BJ (cell line): ENCODE measurements at regions not wholly inside any gene's neighbourhood (a gene's known extent, or its start where the extent isn't known, plus 50 kb on each side); places are given as distances from the start of the nearest gene placed in this dataset.

Experiments
- CTCF ChIA-PET: fragments of 350-600 bp; formaldehyde crosslinking; extraction: SDS; loops from one replicate; lab custom pipeline; 2021; ENCODE audit warnings: antibody characterized with exemption, inconsistent platforms; lab: Yijun Ruan, JAX
- POLR2A ChIA-PET: fragments of 300-600 bp; sonication (Branson Sonifier 250); formaldehyde crosslinking; extraction: SDS; loops from one replicate; lab custom pipeline; 2021; ENCODE audit warnings: antibody characterized with exemption; lab: Charles Lee
- DNase-seq: peaks from one replicate; pipeline ENCODE4 v3.0.0-alpha.2; 2011; ENCODE audit warnings: low read depth
- H3K27me3 ChIP-seq: 2 replicates; pipeline ENCODE4 v1.6.0; 2011; ENCODE audit warnings: low read length; ENCODE audit not compliant: control insufficient read depth, insufficient read depth
- H3K36me3 ChIP-seq: 2 replicates; pipeline ENCODE4 v1.5.1; 2011; ENCODE audit warnings: low read length; ENCODE audit not compliant: control insufficient read depth, insufficient read depth
- H3K4me3 ChIP-seq: 2 replicates; pipeline ENCODE4 v1.5.1; 2011; ENCODE audit warnings: low read depth, mild to moderate bottlenecking, control low read depth, low read length
- TF ChIP-seq, protein P1 (sequence below): IDR thresholded peaks from 2 replicates; pipeline ENCODE4 v1.5.1; 2011; ENCODE audit warnings: low read depth, mild to moderate bottlenecking, control low read depth, inconsistent platforms, low read length, moderate library complexity; ENCODE audit not compliant: insufficient read depth

DNA sequence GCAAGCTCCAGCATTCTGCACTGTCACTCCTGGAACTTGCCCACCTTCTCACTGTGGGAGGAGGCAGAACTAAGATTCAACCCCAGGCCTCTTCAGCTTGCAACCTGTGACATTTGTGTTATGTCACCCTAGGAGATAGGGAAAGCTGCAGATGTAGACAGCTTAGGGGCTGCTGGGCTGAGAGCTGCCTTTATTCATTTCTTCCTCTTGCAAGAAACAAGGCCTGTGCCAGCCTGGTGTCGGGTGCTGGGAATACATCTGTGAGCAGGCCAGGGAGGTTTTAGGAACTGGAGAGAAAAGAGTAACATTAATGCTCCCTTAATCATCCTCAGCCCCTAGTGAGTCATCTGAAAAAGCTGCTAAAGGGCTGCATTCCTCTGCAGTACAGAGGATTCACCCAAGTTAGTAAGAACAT, 101.8 kb downstream of the FGF18 start:
- no peak overlapping the region for H3K4me3 ChIP-seq
- POLR2A ChIA-PET: interaction anchor here (0.6 kb wide), 1 partner anchor 636 kb away, joined by 3 read pairs; no protein-coding TSS in a partner anchor
- no peaks in the 10 kb centered on the region; the same call in 1 of the 2 replicates for H3K27me3 ChIP-seq
- H3K36me3 ChIP-seq: no peaks in the 10 kb centered on the region
- peak; percentile 82 for DNase-seq
- CTCF ChIA-PET: interaction anchor here (0.9 to 1.2 kb wide), 4 partner anchors 36 to 391 kb away, joined by 4 to 5 read pairs (median 4); no protein-coding TSS in a partner anchor
- TF ChIP-seq, protein P1, sequence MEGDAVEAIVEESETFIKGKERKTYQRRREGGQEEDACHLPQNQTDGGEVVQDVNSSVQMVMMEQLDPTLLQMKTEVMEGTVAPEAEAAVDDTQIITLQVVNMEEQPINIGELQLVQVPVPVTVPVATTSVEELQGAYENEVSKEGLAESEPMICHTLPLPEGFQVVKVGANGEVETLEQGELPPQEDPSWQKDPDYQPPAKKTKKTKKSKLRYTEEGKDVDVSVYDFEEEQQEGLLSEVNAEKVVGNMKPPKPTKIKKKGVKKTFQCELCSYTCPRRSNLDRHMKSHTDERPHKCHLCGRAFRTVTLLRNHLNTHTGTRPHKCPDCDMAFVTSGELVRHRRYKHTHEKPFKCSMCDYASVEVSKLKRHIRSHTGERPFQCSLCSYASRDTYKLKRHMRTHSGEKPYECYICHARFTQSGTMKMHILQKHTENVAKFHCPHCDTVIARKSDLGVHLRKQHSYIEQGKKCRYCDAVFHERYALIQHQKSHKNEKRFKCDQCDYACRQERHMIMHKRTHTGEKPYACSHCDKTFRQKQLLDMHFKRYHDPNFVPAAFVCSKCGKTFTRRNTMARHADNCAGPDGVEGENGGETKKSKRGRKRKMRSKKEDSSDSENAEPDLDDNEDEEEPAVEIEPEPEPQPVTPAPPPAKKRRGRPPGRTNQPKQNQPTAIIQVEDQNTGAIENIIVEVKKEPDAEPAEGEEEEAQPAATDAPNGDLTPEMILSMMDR: peak; percentile 36; the same call in 1 of the 2 replicates

DNA sequence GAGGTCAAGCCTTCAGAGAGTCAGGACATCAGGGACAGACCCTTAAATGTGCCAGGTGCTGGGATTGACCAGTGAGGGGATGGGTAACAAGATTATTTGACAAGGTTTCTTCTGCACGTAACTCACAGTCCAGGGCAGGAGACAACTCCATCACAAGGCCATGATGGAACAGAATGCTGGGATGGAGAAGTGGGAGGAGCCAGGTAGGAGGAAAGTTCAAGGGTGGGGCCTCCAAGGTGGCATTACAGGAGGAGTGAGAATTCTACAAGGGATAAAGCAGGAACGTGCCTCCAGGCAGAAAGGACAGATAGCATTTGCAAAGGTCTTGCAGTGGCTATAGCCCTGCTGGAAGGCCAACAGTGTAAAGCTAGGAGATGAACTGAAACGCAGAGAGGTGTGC, 102.2 kb downstream of the FGF18 start:
- TF ChIP-seq, protein P1: no peak
- no peak for DNase-seq
- no peaks in the 10 kb centered on the region for H3K36me3 ChIP-seq
- ChIA-PET POLR2A (no interaction called here), CTCF (interaction anchor here (0.8 to 1.2 kb wide), 5 partner anchors 14 to 390 kb away, joined by 3 to 5 read pairs (median 4); no protein-coding TSS in a partner anchor)
- no peaks in the 10 kb centered on the region for H3K27me3 ChIP-seq
- H3K4me3 ChIP-seq: no peak overlapping the region

DNA sequence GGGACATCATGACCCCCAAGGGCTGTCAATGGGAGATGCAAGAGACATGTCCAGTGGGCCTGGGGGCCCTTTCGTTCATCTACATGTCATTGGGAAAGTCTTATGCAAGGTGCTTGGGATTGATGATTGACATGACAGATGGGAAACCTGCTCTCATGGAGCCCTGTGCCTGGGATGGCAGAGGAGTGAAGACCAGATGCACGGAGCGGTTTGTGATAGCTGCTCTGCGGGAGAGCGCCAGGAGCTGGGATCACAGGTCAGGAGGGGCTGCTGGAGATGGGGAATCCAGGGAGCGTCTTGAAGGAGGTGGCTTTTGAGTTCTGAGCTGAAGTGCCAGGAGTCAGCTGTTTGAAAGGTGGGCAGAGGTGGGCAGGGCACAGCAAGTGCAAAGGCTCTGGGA, 104.3 kb downstream of the FGF18 start:
- Histone ChIP-seq H3K36me3 (no peaks in the 10 kb centered on the region), H3K4me3 (no peak overlapping the region), H3K27me3 (no peaks in the 10 kb centered on the region)
- ChIA-PET POLR2A (no interaction called here), CTCF (no interaction called here)
- TF ChIP-seq, protein P1: no peak
- DNase-seq: no peak

DNA sequence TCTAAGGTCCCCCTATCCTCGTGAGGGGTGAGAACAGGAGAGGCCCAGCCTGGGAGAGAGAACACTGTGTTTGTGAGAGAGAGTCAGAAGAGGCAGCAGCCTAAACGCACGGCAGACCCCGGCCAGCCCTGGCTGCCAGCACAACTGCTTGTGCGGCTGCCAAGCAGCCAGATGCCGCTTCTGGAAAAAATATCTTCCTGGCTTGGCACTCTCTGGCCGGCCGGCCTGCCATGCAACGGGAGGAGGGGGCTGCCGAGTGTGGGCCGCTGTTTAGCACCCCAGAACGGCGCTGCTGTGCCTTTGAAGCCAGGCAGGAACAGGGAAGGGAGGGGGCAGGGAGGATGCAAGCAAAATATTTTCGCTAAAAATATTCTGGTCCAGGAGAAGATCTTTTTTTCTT, 105.0 kb downstream of the FGF18 start:
- CTCF ChIA-PET: no interaction called here
- no peak for DNase-seq
- TF ChIP-seq, protein P1: no peak

DNA sequence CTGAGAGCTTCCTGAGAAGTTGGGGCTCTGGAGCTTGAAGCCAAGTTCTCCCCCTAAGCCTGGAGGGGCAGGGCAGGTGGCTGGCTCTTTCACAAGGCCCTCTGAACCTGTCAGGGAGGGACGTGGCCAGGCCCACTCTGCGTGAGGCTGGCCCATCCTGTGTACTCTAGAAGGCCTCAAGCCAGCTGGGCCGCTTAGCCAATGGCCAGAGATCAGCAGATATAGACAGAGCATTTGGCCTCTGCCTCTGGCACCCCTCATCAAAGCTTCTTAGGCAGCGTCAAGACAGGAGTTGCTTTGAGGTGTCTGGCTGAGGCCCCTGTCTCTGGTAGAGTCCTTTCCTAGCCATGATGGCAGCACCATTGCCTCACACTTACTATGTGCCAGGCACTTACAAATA, 105.6 kb downstream of the FGF18 start:
- H3K36me3 ChIP-seq: no peaks in the 10 kb centered on the region
- DNase-seq: no peak
- H3K4me3 ChIP-seq: no peak overlapping the region
- CTCF ChIA-PET: no interaction called here
- TF ChIP-seq, protein P1: no peak
- H3K27me3 ChIP-seq: no peaks in the 10 kb centered on the region
- POLR2A ChIA-PET: no interaction called here

More for the DNA sequence above, 105.0 kb downstream of the FGF18 start:
- Histone ChIP-seq H3K4me3 (no peak overlapping the region), H3K27me3 (no peaks in the 10 kb centered on the region), H3K36me3 (no peaks in the 10 kb centered on the region)
- POLR2A ChIA-PET: no interaction called here
